Stimulated activated memory B cell treated with anti-CD40 and anti-IgM and Interleukin-4, amounts not matched to agents 10 μg/mL and 1 μg/mL and 100 μg/mL, for 72 hours (primary cell): ENCODE measurements at regions not wholly inside any gene's neighbourhood (a gene's known extent, or its start where the extent isn't known, plus 50 kb on each side); places are given as distances from the start of the nearest gene placed in this dataset.
"Not testable (repeated sequence)": the region's sequence is repeated elsewhere in the genome, so short reads cannot be mapped to it uniquely, and the experiment has no call there.

Experiments used
- ATAC-seq: fragments of 150-1000 bp; cut with Tn5 transposase; 2 replicates; pipeline ENCODE4 v1.10.0; 2021
- H3K27ac Mint-ChIP-seq: one replicate; pipeline ENCODE4 v1.8.0; 2022; ENCODE audit warnings: mild to moderate bottlenecking, mixed read lengths
- H3K27me3 Mint-ChIP-seq: one replicate; pipeline ENCODE4 v1.8.0; 2022; ENCODE audit warnings: mixed read lengths
- H3K36me3 Mint-ChIP-seq: one replicate; pipeline ENCODE4 v1.8.0; 2022; ENCODE audit warnings: mixed read lengths
- H3K4me1 Mint-ChIP-seq: one replicate; pipeline ENCODE4 v1.8.0; 2022; ENCODE audit warnings: mixed read lengths
- H3K4me3 Mint-ChIP-seq: one replicate; pipeline ENCODE4 v1.8.0; 2022; ENCODE audit warnings: mild to moderate bottlenecking, moderate library complexity, mixed read lengths
- H3K9me3 Mint-ChIP-seq: one replicate; pipeline ENCODE4 v1.8.0; 2022; ENCODE audit warnings: mixed read lengths

- Mint-ChIP-seq H3K27me3 (no peaks in the 10 kb centered on the region), H3K9me3 (peaks cover 5% of the 10 kb centered on the region), H3K4me3 (no peak overlapping the region), H3K27ac (no peak overlapping the region), H3K36me3 (no peaks in the 10 kb centered on the region), H3K4me1 (no peaks in the 10 kb centered on the region)
- no peak for ATAC-seq
Measured at GRCh38 chr21:20083925-20084324, 914.3 kb upstream of the NCAM2 start.

GRCh38 chr21:20086508-20086907 lies 911.7 kb upstream of the NCAM2 start:
- Mint-ChIP-seq H3K9me3 (peaks cover 8% of the 10 kb centered on the region), H3K4me1 (no peaks in the 10 kb centered on the region), H3K4me3 (no peak overlapping the region), H3K27ac (no peak overlapping the region), H3K27me3 (no peaks in the 10 kb centered on the region), H3K36me3 (no peaks in the 10 kb centered on the region)
- ATAC-seq = no peak

GRCh38 chr21:20106368-20106767 lies 891.8 kb upstream of the NCAM2 start:
- Mint-ChIP-seq H3K27me3 (no peaks in the 10 kb centered on the region), H3K4me3 (no peak overlapping the region), H3K4me1 (no peaks in the 10 kb centered on the region), H3K9me3 (peaks cover 7% of the 10 kb centered on the region), H3K27ac (no peak overlapping the region), H3K36me3 (no peaks in the 10 kb centered on the region)
- ATAC-seq = no peak

GRCh38 chr21:20108016-20108415 lies 890.2 kb upstream of the NCAM2 start:
- no peak overlapping the region for H3K27ac Mint-ChIP-seq
- H3K27me3 Mint-ChIP-seq = no peaks in the 10 kb centered on the region
- peaks cover 7% of the 10 kb centered on the region for H3K9me3 Mint-ChIP-seq
- no peak overlapping the region for H3K4me3 Mint-ChIP-seq
- no peaks in the 10 kb centered on the region for H3K4me1 Mint-ChIP-seq
- H3K36me3 Mint-ChIP-seq = no peaks in the 10 kb centered on the region
- no peak for ATAC-seq

GRCh38 chr21:20108976-20109540 lies 889.2 kb upstream of the NCAM2 start:
- H3K27me3 Mint-ChIP-seq = no peaks in the 10 kb centered on the region
- H3K36me3 Mint-ChIP-seq = no peaks in the 10 kb centered on the region
- ATAC-seq = no peak
- H3K27ac Mint-ChIP-seq = no peak overlapping the region
- peaks cover 7% of the 10 kb centered on the region for H3K9me3 Mint-ChIP-seq
- H3K4me1 Mint-ChIP-seq = no peaks in the 10 kb centered on the region
- H3K4me3 Mint-ChIP-seq = no peak overlapping the region

- peaks cover 14% of the 10 kb centered on the region for H3K9me3 Mint-ChIP-seq
- no peaks in the 10 kb centered on the region for H3K4me1 Mint-ChIP-seq
- H3K27me3 Mint-ChIP-seq = no peaks in the 10 kb centered on the region
- H3K4me3 Mint-ChIP-seq = no peak overlapping the region
- no peaks in the 10 kb centered on the region for H3K36me3 Mint-ChIP-seq
- ATAC-seq = no peak
- no peak overlapping the region for H3K27ac Mint-ChIP-seq
Measured at GRCh38 chr21:20110368-20110767, 887.8 kb upstream of the NCAM2 start.

GRCh38 chr21:20151741-20152140 lies 846.5 kb upstream of the NCAM2 start:
- Mint-ChIP-seq H3K4me3 (no peak overlapping the region), H3K36me3 (no peaks in the 10 kb centered on the region), H3K27ac (no peak overlapping the region), H3K4me1 (no peaks in the 10 kb centered on the region), H3K9me3 (peaks cover 17% of the 10 kb centered on the region), H3K27me3 (no peaks in the 10 kb centered on the region)
- no peak for ATAC-seq

GRCh38 chr21:20163167-20163566 lies 835.0 kb upstream of the NCAM2 start:
- Mint-ChIP-seq H3K27me3 (no peaks in the 10 kb centered on the region), H3K9me3 (peaks cover 2% of the 10 kb centered on the region), H3K4me1 (no peaks in the 10 kb centered on the region), H3K4me3 (no peak overlapping the region), H3K36me3 (no peaks in the 10 kb centered on the region), H3K27ac (no peak overlapping the region)
- no peak for ATAC-seq

GRCh38 chr21:20167059-20167458 lies 831.1 kb upstream of the NCAM2 start:
- ATAC-seq = no peak
- H3K27ac Mint-ChIP-seq = no peak overlapping the region
- no peaks in the 10 kb centered on the region for H3K4me1 Mint-ChIP-seq
- peaks cover under 1% of the 10 kb centered on the region for H3K9me3 Mint-ChIP-seq
- no peaks in the 10 kb centered on the region for H3K36me3 Mint-ChIP-seq
- H3K27me3 Mint-ChIP-seq = no peaks in the 10 kb centered on the region
- no peak overlapping the region for H3K4me3 Mint-ChIP-seq

- peaks cover 5% of the 10 kb centered on the region for H3K9me3 Mint-ChIP-seq
- H3K4me3 Mint-ChIP-seq = no peak overlapping the region
- H3K4me1 Mint-ChIP-seq = no peaks in the 10 kb centered on the region
- H3K27me3 Mint-ChIP-seq = no peaks in the 10 kb centered on the region
- H3K27ac Mint-ChIP-seq = no peak overlapping the region
- no peak for ATAC-seq
- H3K36me3 Mint-ChIP-seq = no peaks in the 10 kb centered on the region
Measured at GRCh38 chr21:20169812-20170576, 828.2 kb upstream of the NCAM2 start.

- no peak overlapping the region for H3K4me3 Mint-ChIP-seq
- no peaks in the 10 kb centered on the region for H3K27me3 Mint-ChIP-seq
- H3K4me1 Mint-ChIP-seq = no peaks in the 10 kb centered on the region
- H3K9me3 Mint-ChIP-seq = peaks cover 9% of the 10 kb centered on the region
- no peaks in the 10 kb centered on the region for H3K36me3 Mint-ChIP-seq
- H3K27ac Mint-ChIP-seq = no peak overlapping the region
- no peak for ATAC-seq
Measured at GRCh38 chr21:20186186-20186585, 812.0 kb upstream of the NCAM2 start.

- Mint-ChIP-seq H3K27me3 (no peaks in the 10 kb centered on the region), H3K4me3 (no peak overlapping the region), H3K9me3 (peaks cover 9% of the 10 kb centered on the region), H3K27ac (no peak overlapping the region), H3K36me3 (no peaks in the 10 kb centered on the region), H3K4me1 (no peaks in the 10 kb centered on the region)
- ATAC-seq = no peak
Measured at GRCh38 chr21:20187028-20187427, 811.2 kb upstream of the NCAM2 start.

GRCh38 chr21:20201323-20201722 lies 796.9 kb upstream of the NCAM2 start:
- H3K36me3 Mint-ChIP-seq, H3K4me3 Mint-ChIP-seq, H3K9me3 Mint-ChIP-seq, H3K27me3 Mint-ChIP-seq, H3K4me1 Mint-ChIP-seq, ATAC-seq, H3K27ac Mint-ChIP-seq: not testable (repeated sequence)

GRCh38 chr21:20207335-20207734 lies 790.9 kb upstream of the NCAM2 start:
- no peak for ATAC-seq
- Mint-ChIP-seq H3K36me3 (no peaks in the 10 kb centered on the region), H3K4me1 (no peaks in the 10 kb centered on the region), H3K27ac (no peak overlapping the region), H3K9me3 (peaks cover 3% of the 10 kb centered on the region), H3K4me3 (no peak overlapping the region), H3K27me3 (no peaks in the 10 kb centered on the region)

- H3K27ac Mint-ChIP-seq = no peak overlapping the region
- ATAC-seq = no peak
- H3K9me3 Mint-ChIP-seq = peaks cover 10% of the 10 kb centered on the region
- no peaks in the 10 kb centered on the region for H3K4me1 Mint-ChIP-seq
- no peaks in the 10 kb centered on the region for H3K27me3 Mint-ChIP-seq
- no peaks in the 10 kb centered on the region for H3K36me3 Mint-ChIP-seq
- H3K4me3 Mint-ChIP-seq = no peak overlapping the region
Measured at GRCh38 chr21:20215959-20216358, 782.2 kb upstream of the NCAM2 start.

GRCh38 chr21:20220586-20220985 lies 777.6 kb upstream of the NCAM2 start:
- Mint-ChIP-seq H3K4me3 (no peak overlapping the region), H3K27ac (no peak overlapping the region), H3K9me3 (peaks cover 9% of the 10 kb centered on the region), H3K4me1 (no peaks in the 10 kb centered on the region), H3K27me3 (no peaks in the 10 kb centered on the region), H3K36me3 (no peaks in the 10 kb centered on the region)
- ATAC-seq = no peak
